HG03103 (cell line): ENCODE measurements at regions not wholly inside any gene's neighbourhood (a gene's known extent, or its start where the extent isn't known, plus 50 kb on each side); places are given as distances from the start of the nearest gene placed in this dataset.

Source experiments
- ATAC-seq: cut with Tn5 transposase; IDR thresholded peaks from one replicate; pipeline ENCODE4 v1.9.1; 2021; ENCODE audit warnings: low read depth; ENCODE audit not compliant: unreplicated experiment

GRCh38 chr4:17081179-17081578 lies 182.7 kb upstream of the LDB2 start:
- ATAC-seq: no peak

- no peak for ATAC-seq
Observed at GRCh38 chr4:17077105-17077504, 178.7 kb upstream of the LDB2 start.

DNA sequence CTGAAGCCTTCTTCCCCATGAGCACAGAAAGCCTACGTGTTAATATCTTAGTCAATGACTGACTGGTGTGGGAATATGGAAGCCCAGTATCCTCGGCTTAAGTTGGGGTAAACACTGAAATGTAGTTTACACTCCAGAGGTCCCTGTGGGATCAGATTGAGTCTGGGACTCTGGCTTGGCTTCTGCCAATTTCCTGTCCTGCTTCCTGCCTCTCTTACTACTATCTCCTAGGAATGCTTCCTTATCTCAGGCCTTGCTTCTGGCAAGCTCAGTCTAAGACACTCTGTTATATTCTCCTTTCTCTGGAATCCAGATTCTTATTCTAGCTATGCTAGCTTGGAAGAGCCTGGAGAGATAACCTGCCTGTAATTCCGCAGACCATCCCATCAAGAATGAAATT lies 174.0 kb upstream of the LDB2 start:
- no peak for ATAC-seq

- no peak for ATAC-seq
Observed at GRCh38 chr4:17068891-17069290, 170.4 kb upstream of the LDB2 start.

DNA sequence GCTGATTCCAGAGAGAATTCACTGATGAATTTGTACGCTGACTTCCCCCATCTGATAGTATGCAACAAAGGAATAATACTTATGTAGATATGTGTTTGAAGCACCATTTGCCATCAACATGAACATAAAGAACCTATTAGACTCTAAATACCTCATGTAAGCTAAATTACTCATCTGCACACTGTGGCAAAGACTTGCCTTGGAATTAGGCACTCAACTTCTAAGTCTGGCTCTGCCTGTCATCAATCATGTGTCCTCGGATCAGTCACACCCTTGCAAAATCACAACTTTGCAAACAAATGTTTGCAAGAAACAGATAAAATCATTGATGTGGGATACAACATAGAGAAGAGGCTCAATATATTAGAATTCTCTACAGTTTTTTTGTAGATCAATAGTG lies 169.9 kb upstream of the LDB2 start:
- no peak for ATAC-seq

DNA sequence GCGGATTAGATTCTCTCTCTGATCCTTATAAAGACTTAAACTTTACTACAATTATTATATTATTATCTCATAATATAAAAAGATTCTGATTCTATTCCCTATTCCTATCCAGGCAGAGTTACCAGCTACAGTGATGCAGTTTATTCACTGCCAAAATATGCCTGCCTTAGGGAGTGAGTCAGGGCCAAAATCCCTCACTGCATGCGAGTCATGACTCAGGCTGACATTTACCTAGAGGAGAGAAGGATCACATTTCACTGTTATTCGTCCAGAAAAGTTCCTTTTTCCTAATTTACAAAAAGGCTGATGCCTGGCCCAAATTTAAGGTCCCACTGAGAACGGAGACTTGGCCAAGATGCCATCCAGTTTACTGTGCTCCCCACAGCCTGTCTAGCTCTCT lies 168.5 kb upstream of the LDB2 start:
- no peak for ATAC-seq

DNA sequence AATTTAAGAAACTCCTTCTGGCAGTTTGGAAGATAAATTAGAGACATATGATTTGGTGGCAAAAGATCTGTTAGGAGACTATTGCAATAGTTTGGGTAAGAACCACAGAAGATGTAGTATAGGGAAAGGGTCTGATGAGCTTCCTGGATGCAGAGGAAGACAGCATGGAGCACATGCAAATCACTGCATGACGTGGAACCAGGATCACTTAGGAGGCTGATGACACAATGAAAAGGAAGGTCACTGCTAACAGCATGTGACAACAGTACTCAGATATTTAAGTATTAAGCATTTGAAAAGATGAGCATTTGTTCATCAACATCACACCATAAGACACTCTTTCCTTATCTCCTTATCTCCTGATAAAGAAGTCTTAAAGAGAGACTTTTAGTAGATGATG lies 167.8 kb upstream of the LDB2 start:
- ATAC-seq: no peak

GRCh38 chr4:17065821-17066220 lies 167.4 kb upstream of the LDB2 start:
- no peak for ATAC-seq

GRCh38 chr4:17064959-17065358 lies 166.5 kb upstream of the LDB2 start:
- no peak for ATAC-seq

GRCh38 chr4:17063888-17064287 lies 165.4 kb upstream of the LDB2 start:
- ATAC-seq: no peak

- ATAC-seq: no peak
Observed at GRCh38 chr4:17060230-17060629, 161.8 kb upstream of the LDB2 start.

- ATAC-seq: no peak
Observed at GRCh38 chr4:17058916-17059741, 160.7 kb upstream of the LDB2 start.

DNA sequence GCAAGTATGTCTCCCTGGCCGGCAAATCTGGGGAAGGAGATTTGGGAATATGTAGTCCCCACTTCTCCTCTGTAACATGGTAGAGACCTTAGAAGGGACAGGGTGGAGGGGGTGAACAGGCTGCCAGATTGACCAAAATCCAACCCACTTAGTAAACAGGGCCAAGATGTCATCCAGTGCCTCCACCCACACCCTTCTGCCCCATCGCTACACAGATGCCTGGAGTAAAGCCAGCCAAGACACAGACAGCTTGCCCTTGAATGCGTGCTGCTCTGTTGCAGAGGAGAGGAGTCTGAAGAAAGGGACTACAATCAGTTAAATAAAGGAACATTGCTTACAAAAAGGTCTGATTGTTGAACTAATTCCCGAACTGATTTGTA lies 160.1 kb upstream of the LDB2 start:
- ATAC-seq: no peak

GRCh38 chr4:17057035-17057434 lies 158.6 kb upstream of the LDB2 start:
- ATAC-seq: no peak

DNA sequence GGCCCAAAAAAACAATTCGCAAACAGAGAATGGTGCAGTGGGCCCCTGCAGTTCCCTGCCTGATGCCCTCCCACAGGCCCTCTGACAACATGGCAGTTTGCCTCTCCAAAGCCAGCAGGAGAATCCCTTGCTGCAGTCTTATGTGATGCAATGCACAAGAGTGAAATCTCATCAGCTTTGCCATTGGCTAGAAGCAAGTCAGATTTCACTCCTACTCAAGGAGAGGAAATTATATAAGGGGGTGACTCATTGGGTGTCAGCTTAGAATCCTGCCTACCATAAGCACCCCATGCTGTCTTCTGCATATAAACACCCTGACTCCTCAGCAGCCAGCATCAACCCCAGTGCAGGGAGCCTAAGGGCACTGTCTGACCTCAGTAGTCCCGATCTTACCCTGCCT lies 157.3 kb upstream of the LDB2 start:
- no peak for ATAC-seq

DNA sequence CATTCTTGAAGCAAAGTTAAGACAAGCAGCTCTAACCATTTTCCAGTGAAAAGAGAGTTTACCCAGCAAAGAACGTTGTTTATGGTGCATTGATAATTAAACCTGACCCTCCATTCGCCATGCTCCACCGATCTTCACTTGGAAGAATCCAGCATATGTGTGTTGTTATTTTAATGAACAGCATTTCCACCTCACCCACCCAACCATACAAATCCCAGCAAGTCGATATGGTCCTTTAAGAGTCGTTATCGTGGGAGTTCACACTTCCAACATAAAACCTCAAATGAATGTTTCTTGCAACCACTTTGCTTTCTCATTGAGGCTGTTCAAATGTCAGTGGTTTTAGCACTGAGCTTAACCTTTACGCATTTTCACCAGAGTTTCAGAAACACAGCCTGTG lies 147.4 kb upstream of the LDB2 start:
- no peak for ATAC-seq

DNA sequence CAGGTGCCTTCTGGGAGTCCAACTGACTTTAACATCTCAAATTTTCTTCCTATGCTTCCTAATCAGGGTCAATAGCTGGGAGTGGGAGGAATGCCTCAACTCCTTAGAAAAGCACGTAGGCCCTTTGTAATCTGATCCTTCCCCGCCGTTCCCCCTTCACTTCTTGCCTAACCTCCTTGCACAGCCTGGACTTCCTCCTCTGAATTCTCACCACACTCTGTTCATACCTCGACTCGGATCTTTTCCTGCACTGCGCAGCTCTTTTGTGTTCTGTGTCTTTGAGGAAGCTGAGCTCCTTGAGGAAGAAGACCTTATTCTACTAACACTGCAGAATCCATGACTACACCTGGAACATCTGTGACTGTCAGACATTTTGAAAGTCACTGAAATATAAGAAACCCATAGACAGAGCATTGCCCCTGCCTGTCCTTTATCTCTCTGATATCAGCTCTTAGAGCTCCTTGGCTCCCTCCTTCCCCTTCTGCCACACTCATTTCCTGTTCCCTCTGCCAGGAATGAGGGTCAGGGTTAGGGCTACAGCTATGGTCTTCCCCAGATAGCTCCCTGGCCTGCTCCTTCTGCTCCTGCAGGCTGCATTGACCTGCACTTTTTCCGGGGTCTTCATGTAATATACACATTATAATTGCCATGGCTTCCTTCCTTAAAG lies 140.2 kb upstream of the LDB2 start:
- no peak for ATAC-seq

GRCh38 chr4:17033768-17034181 lies 135.3 kb upstream of the LDB2 start:
- no peak for ATAC-seq

DNA sequence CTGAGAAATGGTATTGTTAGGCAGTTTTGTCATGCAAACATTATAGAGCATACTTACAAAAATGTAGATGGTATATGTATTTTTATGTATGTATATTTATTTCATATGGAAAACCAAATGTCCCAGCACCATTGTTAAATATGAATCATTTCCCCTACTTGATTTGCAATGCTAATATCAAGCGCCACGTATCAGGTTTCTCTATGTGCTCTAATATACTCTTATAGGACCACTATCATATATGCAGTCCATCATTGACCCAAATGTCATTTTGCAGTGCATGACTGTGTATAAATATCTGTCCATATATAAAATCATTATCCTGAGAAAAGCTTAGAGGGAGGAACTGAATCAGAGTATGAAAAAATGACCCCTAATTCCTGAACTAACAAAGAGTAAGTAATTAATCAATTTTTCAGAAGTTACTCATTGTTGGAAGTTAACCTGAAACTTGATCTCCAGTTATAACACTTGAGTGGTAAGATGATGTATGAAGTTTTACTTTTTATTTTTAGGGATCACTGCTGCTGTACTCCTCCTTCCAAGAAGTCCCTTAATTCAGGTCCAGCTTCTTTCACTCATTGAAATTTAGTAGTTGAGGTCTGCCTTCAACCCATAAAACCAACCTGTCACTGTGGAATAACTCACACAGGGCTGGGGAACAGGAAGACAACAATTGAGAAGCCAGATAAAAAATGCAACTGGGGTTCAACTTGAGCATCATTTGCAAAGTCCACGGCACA lies 134.8 kb upstream of the LDB2 start:
- ATAC-seq: no peak

GRCh38 chr4:17030543-17030942 lies 132.1 kb upstream of the LDB2 start:
- ATAC-seq: no peak

DNA sequence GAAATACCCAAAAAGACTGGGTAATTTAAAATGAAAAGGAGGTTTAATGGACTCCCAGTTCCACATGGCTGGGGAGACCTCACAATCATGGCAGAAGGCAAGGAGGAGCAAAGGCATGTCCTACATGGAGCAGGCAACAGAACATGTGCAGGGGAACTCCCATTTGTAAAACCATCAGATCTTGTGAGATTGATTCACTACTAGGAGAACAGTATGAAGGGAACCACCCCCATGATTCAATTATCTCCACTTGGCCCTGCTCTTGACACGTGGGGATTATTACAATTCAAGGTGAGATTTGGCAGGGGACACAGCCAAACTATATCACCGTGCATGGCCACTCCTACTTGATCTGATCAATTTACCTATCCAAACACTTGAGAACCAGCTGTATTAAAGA lies 131.5 kb upstream of the LDB2 start:
- ATAC-seq: no peak

DNA sequence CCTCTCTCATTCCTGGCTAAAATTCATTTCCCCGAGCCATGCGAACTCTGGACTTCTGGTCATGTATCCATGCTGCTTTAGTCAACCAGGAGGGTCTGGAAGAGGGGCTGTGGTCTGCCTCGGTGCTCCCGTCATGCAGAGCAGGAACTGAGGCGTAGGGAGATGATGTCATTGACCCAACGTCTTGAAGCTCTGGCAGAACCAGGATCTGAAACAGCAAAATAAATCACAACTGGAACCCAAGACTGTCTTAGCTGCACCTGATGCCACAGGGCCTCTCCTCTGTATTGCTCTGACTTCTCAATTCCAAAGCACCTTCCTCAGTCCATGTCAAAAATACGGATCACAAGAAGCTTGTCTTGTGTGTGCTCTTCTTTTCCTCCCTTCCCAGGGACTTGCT lies 131.0 kb upstream of the LDB2 start:
- ATAC-seq: no peak
